IMR-90 (cell line): ENCODE measurements at regions not wholly inside any gene's neighbourhood (a gene's known extent, or its start where the extent isn't known, plus 50 kb on each side); places are given as distances from the start of the nearest gene placed in this dataset.

ENCODE experiments used
- ATAC-seq: fragments of 200-7000 bp; cut with Tn5 transposase; 2 replicates; pipeline ENCODE4 v1.9.1; 2020; ENCODE audit warnings: low read depth, mild to moderate bottlenecking, moderate library complexity
- BruUV-seq: library from RNA; stranded (reverse); fragments of 400-500 nt; replicated peaks from 2 replicates; lab custom pipeline; 2021; lab: Mats Ljungman, UMichigan
- CTCF ChIA-PET: fragments of 300-600 bp; formaldehyde crosslinking; extraction: SDS; loops from one replicate; lab custom pipeline; 2021; ENCODE audit warnings: antibody characterized with exemption; lab: Yijun Ruan, JAX
- POLR2A ChIA-PET: fragments of 300-600 bp; sonication (Branson Sonifier 250); formaldehyde crosslinking; loops from one replicate; lab custom pipeline; 2022; ENCODE audit warnings: antibody characterized with exemption; ENCODE audit not compliant: unreplicated experiment; lab: Charles Lee
- DNase-seq: peaks from one replicate; pipeline ENCODE4 v3.0.0; 2013
- H2AFZ ChIP-seq: replicated peaks from 2 replicates; pipeline ENCODE3; 2013; ENCODE audit warnings: low read length, mild to moderate bottlenecking; ENCODE audit not compliant: poor library complexity
- H2AK5ac ChIP-seq: 2 replicates; pipeline ENCODE4 v1.6.1; 2013; ENCODE audit warnings: low read depth, low read length, inconsistent platforms
- H2AK9ac ChIP-seq: replicated peaks from 2 replicates; pipeline ENCODE3; 2013; ENCODE audit warnings: mild to moderate bottlenecking, low read depth, low read length, moderate library complexity; ENCODE audit not compliant: poor library complexity
- H2BK120ac ChIP-seq: 2 replicates; pipeline ENCODE4 v1.6.1; 2013; ENCODE audit warnings: low read depth, low read length, inconsistent platforms
- H2BK15ac ChIP-seq: 3 replicates; pipeline ENCODE4 v1.6.1; 2013; ENCODE audit warnings: low read depth, low read length, inconsistent platforms
- H2BK20ac ChIP-seq: 2 replicates; pipeline ENCODE4 v1.6.1; 2013; ENCODE audit warnings: low read depth, mild to moderate bottlenecking, inconsistent platforms, low read length, moderate library complexity
- H2BK5ac ChIP-seq: 2 replicates; pipeline ENCODE4 v1.6.1; 2013; ENCODE audit warnings: mild to moderate bottlenecking, low read depth, low read length, inconsistent platforms; ENCODE audit not compliant: poor library complexity, severe bottlenecking
- H3K14ac ChIP-seq: replicated peaks from 2 replicates; pipeline ENCODE4 v1.6.1; 2013; ENCODE audit warnings: low read depth, low read length, inconsistent platforms
- H3K18ac ChIP-seq: 2 replicates; pipeline ENCODE4 v1.6.1; 2013; ENCODE audit warnings: low read depth, low read length, control low read depth
- H3K23ac ChIP-seq: 2 replicates; pipeline ENCODE4 v1.6.1; 2013; ENCODE audit warnings: low read depth, low read length, inconsistent platforms
- H3K27ac ChIP-seq: 2 replicates; pipeline ENCODE4 v1.5.1; 2013; ENCODE audit warnings: mild to moderate bottlenecking, control low read depth, low read length; ENCODE audit not compliant: insufficient read depth
- H3K27me3 ChIP-seq: 2 replicates; pipeline ENCODE4 v1.6.1; 2013; ENCODE audit warnings: low read length; ENCODE audit not compliant: control insufficient read depth, insufficient read depth
- H3K36me3 ChIP-seq: 2 replicates; pipeline ENCODE4 v1.6.1; 2013; ENCODE audit warnings: low read length, mixed read lengths; ENCODE audit not compliant: control insufficient read depth, insufficient read depth
- H3K4ac ChIP-seq: 2 replicates; pipeline ENCODE4 v1.6.1; 2013; ENCODE audit warnings: low read depth, low read length, inconsistent platforms
- H3K4me1 ChIP-seq: 2 replicates; pipeline ENCODE4 v1.6.1; 2013; ENCODE audit warnings: low read length, mixed read lengths; ENCODE audit not compliant: control insufficient read depth, insufficient read depth
- H3K4me2 ChIP-seq: 2 replicates; pipeline ENCODE4 v1.6.1; 2013; ENCODE audit warnings: low read depth, mild to moderate bottlenecking, control low read depth, low read length, moderate library complexity
- H3K4me3 ChIP-seq: 2 replicates; pipeline ENCODE4 v1.5.1; 2013; ENCODE audit warnings: low read depth, mild to moderate bottlenecking, control low read depth, low read length, moderate library complexity; ENCODE audit not compliant: insufficient read depth
- H3K56ac ChIP-seq: 2 replicates; pipeline ENCODE4 v1.6.1; 2013; ENCODE audit warnings: low read length, inconsistent platforms; ENCODE audit not compliant: insufficient read depth; ENCODE audit errors: extremely low read depth
- H3K79me1 ChIP-seq, 2 experiments: 2 replicates each; pipeline ENCODE4 v1.6.1; 2013; ENCODE audit warnings: low read length in 2 of 2, inconsistent platforms in 1 of 2, low read depth in 1 of 2
- H3K9ac ChIP-seq: 2 replicates; pipeline ENCODE4 v1.6.1; 2013; ENCODE audit warnings: low read depth, low read length, control low read depth
- H3K9me1 ChIP-seq: 2 replicates; pipeline ENCODE4 v1.6.1; 2013; ENCODE audit warnings: low read length, inconsistent platforms; ENCODE audit not compliant: insufficient read depth
- H3K9me3 ChIP-seq: 2 replicates; pipeline ENCODE4 v1.6.1; 2013; ENCODE audit warnings: low read length; ENCODE audit not compliant: control insufficient read depth, insufficient read depth
- H4K20me1 ChIP-seq: 2 replicates; pipeline ENCODE4 v1.6.1; 2013; ENCODE audit warnings: low read length, inconsistent platforms; ENCODE audit not compliant: insufficient read depth
- H4K5ac ChIP-seq: 2 replicates; pipeline ENCODE4 v1.6.1; 2013; ENCODE audit warnings: mild to moderate bottlenecking, low read depth, low read length, control low read depth
- H4K8ac ChIP-seq, 2 experiments: 2 replicates each; pipeline ENCODE4 v1.6.1; 2013; ENCODE audit warnings: low read depth in 2 of 2, low read length in 2 of 2, control low read depth in 1 of 2, inconsistent platforms in 1 of 2
- H4K91ac ChIP-seq: 2 replicates; pipeline ENCODE4 v1.6.1; 2013; ENCODE audit warnings: low read depth, low read length, inconsistent platforms; ENCODE audit not compliant: insufficient read depth
- CHD1 ChIP-seq: IDR thresholded peaks from 2 replicates; pipeline ENCODE4 v1.6.1; 2012; ENCODE audit warnings: low read depth, low read length, improper control_type of control experiment
- MAFK ChIP-seq: IDR thresholded peaks from 2 replicates; pipeline ENCODE4 v1.6.1; 2012; ENCODE audit warnings: low read depth, low read length, improper control_type of control experiment
- dilution Hi-C: fragments of 300-500 bp; cut with HindIII; formaldehyde crosslinking; loops from one replicate; pipeline ENCODE4 v1.14.3; 2018; ENCODE audit warnings: low sequenced_read_pairs; ENCODE audit not compliant: unreplicated experiment
- in situ Hi-C: fragments of 300-500 bp; cut with MboI; formaldehyde crosslinking; loops from 3 replicates; pipeline ENCODE4 v1.14.3; 2019; ENCODE audit warnings: low sequenced_read_pairs, inconsistent platforms, mixed read lengths
- intact Hi-C: fragments of 100-400 bp; cut with micrococcal nuclease; formaldehyde crosslinking; loops from 2 replicates; pipeline ENCODE4 v1.10.0; 2022

DNA sequence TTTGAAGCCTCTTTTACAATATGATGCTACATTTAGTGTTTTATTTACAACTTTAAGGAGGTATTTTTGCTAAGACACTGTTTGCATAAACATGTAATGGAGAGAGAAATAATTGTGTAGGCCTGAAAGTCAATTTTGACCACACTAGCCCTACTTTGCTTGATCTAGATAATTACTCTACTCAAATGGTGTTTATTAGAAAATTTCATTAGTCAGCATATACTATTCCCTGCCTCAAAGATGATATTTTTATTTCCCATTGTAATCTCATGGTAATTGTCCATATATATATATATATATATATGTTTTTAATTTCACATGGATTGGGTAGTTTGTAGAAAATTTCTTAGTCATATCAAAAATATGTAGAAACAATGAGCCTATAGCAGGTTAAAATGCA is 632.2 kb downstream of the SATB2 start:
- no TSS peak for BruUV-seq
- no peak overlapping the region for H4K5ac ChIP-seq
- no peak overlapping the region for H2AK5ac ChIP-seq
- H3K9me3 ChIP-seq, result no peaks in the 10 kb centered on the region
- H4K91ac ChIP-seq, result no peak overlapping the region
- H3K4me3 ChIP-seq, result no peak overlapping the region
- no peaks in the 10 kb centered on the region for H3K79me1 ChIP-seq
- TF ChIP-seq CHD1 (no peak), MAFK (peak; percentile 84)
- H2BK15ac ChIP-seq, result no peak overlapping the region
- dilution Hi-C loops (no loop called here), in situ Hi-C loops (no loop called here), intact Hi-C loops (no loop called here)
- no peak overlapping the region for H2BK20ac ChIP-seq
- H3K9me1 ChIP-seq, result no peaks in the 10 kb centered on the region
- no peak overlapping the region for H2AFZ ChIP-seq
- H3K36me3 ChIP-seq, result no peaks in the 10 kb centered on the region
- H4K8ac ChIP-seq, result no peak overlapping the region
- no peak overlapping the region for H3K23ac ChIP-seq
- H3K4ac ChIP-seq, result no peak overlapping the region
- H3K4me2 ChIP-seq, result no peak overlapping the region
- POLR2A ChIA-PET, result no interaction called here
- no peak overlapping the region for H2AK9ac ChIP-seq
- no peak overlapping the region for H2BK120ac ChIP-seq
- H3K18ac ChIP-seq, result no peak overlapping the region
- DNase-seq, result no peak
- H3K14ac ChIP-seq, result no peak overlapping the region
- no peak overlapping the region for H3K56ac ChIP-seq
- H3K4me1 ChIP-seq, result no peaks in the 10 kb centered on the region
- CTCF ChIA-PET, result interaction anchor here (0.6 kb wide), 1 partner anchor 491 kb away, joined by 3 read pairs; no protein-coding TSS in a partner anchor
- H3K9ac ChIP-seq, result no peak overlapping the region
- H4K20me1 ChIP-seq, result no peaks in the 10 kb centered on the region
- H3K27ac ChIP-seq, result no peak overlapping the region
- no peak overlapping the region for H2BK5ac ChIP-seq
- no peaks in the 10 kb centered on the region for H3K27me3 ChIP-seq
- ATAC-seq, result no peak
